Mesothelial cell of epicardium (in vitro differentiated cells): ENCODE measurements at regions not wholly inside any gene's neighbourhood (a gene's known extent, or its start where the extent isn't known, plus 50 kb on each side); places are given as distances from the start of the nearest gene placed in this dataset.
"Not testable (repeated sequence)": the region's sequence is repeated elsewhere in the genome, so short reads cannot be mapped to it uniquely, and the experiment has no call there.

Experiments
- DNase-seq, 2 experiments: peaks; one replicate each; pipeline ENCODE4 v3.0.0; 2021; ENCODE audit warnings: low spot score in 2 of 2; ENCODE audit not compliant: unreplicated experiment in 2 of 2
- H3K27ac Mint-ChIP-seq: 2 replicates; pipeline ENCODE4 v1.8.0; 2021; ENCODE audit warnings: mixed read lengths
- H3K27me3 Mint-ChIP-seq: 2 replicates; pipeline ENCODE4 v1.8.0; 2021; ENCODE audit warnings: low read depth, mixed read lengths
- H3K36me3 Mint-ChIP-seq: 2 replicates; pipeline ENCODE4 v1.8.0; 2021; ENCODE audit warnings: mixed read lengths
- H3K4me1 Mint-ChIP-seq: 2 replicates; pipeline ENCODE4 v1.8.0; 2021; ENCODE audit warnings: mixed read lengths
- H3K4me3 Mint-ChIP-seq: 2 replicates; pipeline ENCODE4 v1.8.0; 2021; ENCODE audit warnings: mild to moderate bottlenecking, moderate library complexity, mixed read lengths
- H3K9me3 Mint-ChIP-seq: 2 replicates; pipeline ENCODE4 v1.8.0; 2021; ENCODE audit warnings: mixed read lengths
- TF ChIP-seq, protein P1 (sequence below): fragments of 200-600 bp; sonication (generic); IDR thresholded peaks from one replicate; pipeline ENCODE4 v1.5.0; 2021; ENCODE audit warnings: antibody characterized with exemption; ENCODE audit not compliant: unreplicated experiment

GRCh38 chr11:79610678-79611077, 169.8 kb upstream of the TENM4 start:
- no peak overlapping the region for H3K4me3 Mint-ChIP-seq
- TF ChIP-seq, protein P1, sequence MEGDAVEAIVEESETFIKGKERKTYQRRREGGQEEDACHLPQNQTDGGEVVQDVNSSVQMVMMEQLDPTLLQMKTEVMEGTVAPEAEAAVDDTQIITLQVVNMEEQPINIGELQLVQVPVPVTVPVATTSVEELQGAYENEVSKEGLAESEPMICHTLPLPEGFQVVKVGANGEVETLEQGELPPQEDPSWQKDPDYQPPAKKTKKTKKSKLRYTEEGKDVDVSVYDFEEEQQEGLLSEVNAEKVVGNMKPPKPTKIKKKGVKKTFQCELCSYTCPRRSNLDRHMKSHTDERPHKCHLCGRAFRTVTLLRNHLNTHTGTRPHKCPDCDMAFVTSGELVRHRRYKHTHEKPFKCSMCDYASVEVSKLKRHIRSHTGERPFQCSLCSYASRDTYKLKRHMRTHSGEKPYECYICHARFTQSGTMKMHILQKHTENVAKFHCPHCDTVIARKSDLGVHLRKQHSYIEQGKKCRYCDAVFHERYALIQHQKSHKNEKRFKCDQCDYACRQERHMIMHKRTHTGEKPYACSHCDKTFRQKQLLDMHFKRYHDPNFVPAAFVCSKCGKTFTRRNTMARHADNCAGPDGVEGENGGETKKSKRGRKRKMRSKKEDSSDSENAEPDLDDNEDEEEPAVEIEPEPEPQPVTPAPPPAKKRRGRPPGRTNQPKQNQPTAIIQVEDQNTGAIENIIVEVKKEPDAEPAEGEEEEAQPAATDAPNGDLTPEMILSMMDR, result no peak
- H3K9me3 Mint-ChIP-seq, result no peaks in the 10 kb centered on the region
- DNase-seq, result no peak
- H3K27ac Mint-ChIP-seq, result no peak overlapping the region
- H3K36me3 Mint-ChIP-seq, result no peaks in the 10 kb centered on the region
- H3K4me1 Mint-ChIP-seq, result no peaks in the 10 kb centered on the region
- H3K27me3 Mint-ChIP-seq, result peaks cover 28% of the 10 kb centered on the region

GRCh38 chr11:79610139-79610538, 169.3 kb upstream of the TENM4 start:
- TF ChIP-seq, protein P1, result no peak
- Mint-ChIP-seq H3K36me3 (no peaks in the 10 kb centered on the region), H3K4me1 (no peaks in the 10 kb centered on the region), H3K9me3 (no peaks in the 10 kb centered on the region), H3K4me3 (no peak overlapping the region), H3K27me3 (peaks cover 25% of the 10 kb centered on the region), H3K27ac (no peak overlapping the region)
- no peak for DNase-seq

GRCh38 chr11:79609511-79609910, 168.7 kb upstream of the TENM4 start:
- Mint-ChIP-seq H3K9me3 (no peaks in the 10 kb centered on the region), H3K27ac (no peak overlapping the region), H3K4me1 (no peaks in the 10 kb centered on the region), H3K36me3 (no peaks in the 10 kb centered on the region), H3K4me3 (no peak overlapping the region), H3K27me3 (peaks cover 22% of the 10 kb centered on the region)
- no peak for DNase-seq
- TF ChIP-seq, protein P1, result no peak

GRCh38 chr11:79606461-79606860, 165.6 kb upstream of the TENM4 start:
- H3K27me3 Mint-ChIP-seq, result peaks cover 25% of the 10 kb centered on the region
- not testable (repeated sequence) for DNase-seq, H3K9me3 Mint-ChIP-seq, H3K36me3 Mint-ChIP-seq, H3K4me1 Mint-ChIP-seq, H3K4me3 Mint-ChIP-seq, H3K27ac Mint-ChIP-seq

GRCh38 chr11:79600711-79601110, 159.9 kb upstream of the TENM4 start:
- Mint-ChIP-seq H3K36me3 (no peaks in the 10 kb centered on the region), H3K4me1 (no peaks in the 10 kb centered on the region), H3K9me3 (no peaks in the 10 kb centered on the region), H3K4me3 (no peak overlapping the region), H3K27ac (no peak overlapping the region), H3K27me3 (peaks cover 36% of the 10 kb centered on the region)
- TF ChIP-seq, protein P1, result no peak
- DNase-seq, result no peak

GRCh38 chr11:79594834-79595233, 154.0 kb upstream of the TENM4 start:
- Mint-ChIP-seq H3K4me3 (no peak overlapping the region), H3K4me1 (no peaks in the 10 kb centered on the region), H3K9me3 (no peaks in the 10 kb centered on the region), H3K27me3 (peaks cover 24% of the 10 kb centered on the region), H3K27ac (no peak overlapping the region), H3K36me3 (no peaks in the 10 kb centered on the region)
- TF ChIP-seq, protein P1, result no peak
- DNase-seq, result no peak
